Left cardiac atrium (tissue), 4 donors: ENCODE measurements at regions not wholly inside any gene's neighbourhood (a gene's known extent, or its start where the extent isn't known, plus 50 kb on each side); places are given as distances from the start of the nearest gene placed in this dataset.
A peak's percentile ranks its signal among the peaks of the same experiment; 100 is the strongest.
"Not testable (repeated sequence)": the region's sequence is repeated elsewhere in the genome, so short reads cannot be mapped to it uniquely, and the experiment has no call there.

ENCODE experiments used
- ATAC-seq, 2 donors: fragments of 200-7000 bp; cut with Tn5 transposase; one replicate each; pipeline ENCODE4 v1.9.1; 2020; ENCODE audit warnings: mild to moderate bottlenecking in 2 of 2, moderate library complexity in 2 of 2
- DNase-seq: peaks from one replicate; pipeline ENCODE4 v3.0.0-alpha.2; 2020
- intact Hi-C, 2 donors: fragments of 100-400 bp; cut with DNase I; formaldehyde crosslinking; loops; one replicate each; pipeline versions ENCODE4 v1.14.1 to v1.15.1; 2022 to 2023
- donor health status: DM: no; HTN: yes; CAD: no.
- donor health status: DM: no; HTN: yes; CAD: no; lungs with severe emphysema.
- donor health status: DM: yes; HTN: yes; CAD: no.
- donor health status: Dilated cardiomyopathy.

- ATAC-seq, DNase-seq, intact Hi-C loops: not testable (repeated sequence)
These were observed 66.2 kb downstream of the SYT15 start for GRCh38 chr10:46645110-46645509.

DNA sequence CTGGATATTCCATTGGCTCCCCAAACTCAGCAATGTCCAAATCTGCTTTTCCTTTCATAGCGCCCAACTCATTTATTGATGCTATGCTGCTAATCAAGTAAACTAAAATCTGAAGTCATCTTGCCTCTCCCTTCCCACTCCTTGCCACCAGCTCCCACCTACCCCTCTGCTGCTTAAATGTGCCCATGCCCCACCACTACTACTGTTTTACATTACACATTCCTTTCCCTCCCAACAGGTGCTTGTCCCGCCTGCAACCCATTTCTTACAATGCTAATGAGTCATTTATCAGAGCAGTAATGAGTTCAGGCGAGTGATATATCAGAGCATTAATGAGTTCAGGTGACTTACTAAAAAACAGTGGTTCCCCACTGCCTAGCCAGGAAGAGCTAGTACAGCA is 67.2 kb downstream of the SYT15 start:
- ATAC-seq, DNase-seq, intact Hi-C loops: not testable (repeated sequence)

- intact Hi-C loops, DNase-seq, ATAC-seq: not testable (repeated sequence)
These were observed 72.0 kb downstream of the SYT15 start for GRCh38 chr10:46650967-46651366.

DNA sequence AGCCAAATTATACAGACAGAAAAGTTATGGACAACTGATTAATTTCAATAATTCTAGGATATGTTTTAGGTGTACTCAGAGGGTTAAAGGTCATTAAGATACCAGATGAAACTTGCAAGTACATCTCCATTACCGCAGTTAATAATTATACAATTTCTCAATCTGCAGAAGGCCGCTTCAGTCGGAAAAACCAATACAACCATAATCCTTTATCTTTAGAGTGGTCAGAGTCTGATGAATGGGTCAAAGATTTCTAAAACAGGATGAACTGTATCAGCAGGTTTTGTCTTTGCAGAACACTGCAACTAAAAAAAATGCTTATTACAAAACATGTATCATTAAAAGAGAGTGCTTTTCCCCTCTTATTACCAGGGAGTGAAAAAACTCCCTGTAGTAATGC is 78.5 kb downstream of the SYT15 start:
- DNase-seq, intact Hi-C loops, ATAC-seq: not testable (repeated sequence)

DNA sequence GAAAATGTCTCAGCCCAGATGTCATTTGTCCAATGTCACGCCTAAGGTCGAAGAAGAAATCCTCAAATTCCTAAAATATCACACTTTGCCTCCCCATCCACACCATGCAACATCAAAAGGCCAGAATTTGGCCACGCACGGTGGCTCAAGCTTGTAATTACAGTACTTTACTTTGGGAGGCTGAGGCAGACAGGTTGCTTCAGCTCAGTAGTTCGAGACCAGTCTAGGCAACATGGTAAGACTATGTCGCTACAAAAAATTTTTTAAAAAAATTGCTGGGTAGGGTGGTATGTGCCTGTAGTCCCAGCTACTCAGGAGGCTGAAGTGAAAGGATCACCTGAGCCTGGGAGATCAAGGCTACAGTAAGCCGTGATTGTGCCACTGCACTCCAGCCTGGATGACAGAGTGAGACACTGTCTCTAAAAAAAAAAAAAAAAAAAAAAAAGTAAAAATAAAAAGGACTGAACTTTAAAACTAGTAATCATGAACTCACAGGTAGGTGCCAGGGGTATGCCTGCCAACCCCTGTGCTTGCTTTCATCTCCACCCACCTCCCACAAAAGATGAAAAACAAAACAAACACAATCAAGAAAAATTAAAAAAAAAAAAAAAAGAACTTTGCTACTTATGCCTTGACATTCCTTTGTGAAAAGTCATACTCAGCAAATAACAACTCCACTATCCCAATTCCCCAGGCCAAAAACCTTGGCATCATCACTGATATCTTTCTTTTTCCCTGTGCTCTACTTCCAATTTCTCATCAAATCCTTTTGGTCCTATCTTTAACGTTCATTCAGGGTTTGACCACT is 81.3 kb downstream of the SYT15 start:
- peak in 1 of 2 donors; percentile 27 for ATAC-seq
- intact Hi-C loops, DNase-seq: not testable (repeated sequence)

DNA sequence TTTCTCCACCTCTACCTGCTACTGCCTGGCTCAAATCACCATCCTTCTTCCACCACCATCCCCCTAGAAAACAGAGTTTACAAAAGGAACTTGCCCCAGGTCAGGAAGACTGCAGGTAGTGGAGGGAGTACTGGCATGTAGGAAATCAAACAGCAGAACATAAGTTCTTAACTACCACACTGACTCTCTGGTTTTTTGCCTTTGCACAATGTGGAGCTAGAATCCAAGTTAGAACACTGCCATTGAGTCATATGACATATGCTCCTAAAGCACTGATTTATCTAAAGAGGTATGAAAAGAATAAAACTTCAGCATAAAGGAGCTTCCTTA is 81.9 kb downstream of the SYT15 start:
- ATAC-seq, DNase-seq, intact Hi-C loops: not testable (repeated sequence)

DNA sequence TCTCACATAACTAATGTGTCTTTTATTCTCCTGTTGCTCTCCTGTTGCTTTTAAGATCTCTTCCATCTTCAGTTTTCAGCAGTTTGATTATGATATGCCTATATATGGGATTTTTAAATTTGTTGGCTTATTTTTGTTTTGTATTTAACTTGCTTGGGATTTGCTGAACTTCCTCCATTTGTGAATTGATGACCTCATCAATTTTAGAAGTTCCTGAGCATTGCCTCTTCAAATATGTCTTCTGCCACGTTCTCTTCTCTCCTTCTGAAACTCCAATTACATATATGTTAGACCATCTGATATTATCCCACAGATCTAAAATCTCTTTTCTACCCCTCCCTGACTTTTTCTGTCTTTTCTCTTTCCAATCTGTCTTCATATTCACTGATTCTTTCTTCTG is 86.6 kb downstream of the SYT15 start:
- intact Hi-C loops, ATAC-seq, DNase-seq: not testable (repeated sequence)

- intact Hi-C loops, DNase-seq: not testable (repeated sequence)
- peak; percentile 44 to 71 for ATAC-seq
These were observed 89.5 kb downstream of the SYT15 start for GRCh38 chr10:46668357-46668997.

DNA sequence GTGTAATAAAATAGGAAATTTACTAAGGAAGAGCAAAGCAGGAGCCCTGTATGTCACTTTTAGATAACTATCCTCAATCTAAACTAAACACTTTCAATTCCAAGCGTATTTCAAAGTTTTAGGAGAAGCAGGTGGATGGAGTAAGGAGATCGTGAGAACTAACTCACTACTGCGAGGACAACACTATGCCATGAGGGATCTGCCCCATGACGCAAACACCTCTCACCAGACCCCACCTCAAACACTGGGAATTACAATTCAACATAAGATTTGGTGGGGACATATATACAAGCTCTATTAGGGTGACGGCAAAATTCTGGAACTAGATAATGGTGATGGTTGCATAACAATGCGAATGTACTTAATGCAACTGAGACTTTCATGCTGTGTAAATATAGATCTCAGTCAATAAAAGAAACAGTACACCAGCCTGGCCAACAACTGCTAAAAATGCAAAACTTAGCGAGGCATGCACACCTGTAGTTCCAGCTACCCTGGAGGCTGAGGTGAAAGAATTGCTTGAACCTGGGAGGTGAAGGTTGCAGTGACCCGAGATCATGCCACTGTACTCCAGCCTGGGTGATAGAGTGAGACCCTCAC is 99.0 kb downstream of the SYT15 start:
- DNase-seq, intact Hi-C loops: not testable (repeated sequence)

GRCh38 chr10:46691397-46691796 is 112.5 kb downstream of the SYT15 start:
- ATAC-seq, DNase-seq, intact Hi-C loops: not testable (repeated sequence)

More for the DNA sequence above, 99.0 kb downstream of the SYT15 start:
- not testable (repeated sequence) for ATAC-seq

DNA sequence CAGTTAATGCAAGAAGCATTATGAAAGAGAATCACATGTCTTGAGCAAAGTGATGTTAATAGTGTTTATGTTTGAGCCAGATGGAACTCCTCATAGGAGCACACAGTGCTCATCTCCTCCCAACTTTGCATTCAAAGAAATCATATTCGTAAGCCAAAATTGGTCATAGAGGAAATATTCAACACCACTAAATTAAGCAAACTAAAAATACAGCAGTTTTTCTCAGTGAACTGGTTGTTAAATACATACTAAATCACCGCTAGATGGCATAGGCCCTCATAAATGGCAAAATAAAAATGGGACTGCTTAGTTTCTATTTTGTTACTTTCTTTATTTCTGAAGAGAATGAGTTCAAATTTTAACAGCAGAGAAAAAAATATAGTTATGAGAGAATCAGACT is 114.3 kb downstream of the SYT15 start:
- intact Hi-C loops, DNase-seq, ATAC-seq: not testable (repeated sequence)

- DNase-seq, intact Hi-C loops, ATAC-seq: not testable (repeated sequence)
These were observed 138.3 kb downstream of the SYT15 start for GRCh38 chr10:46717264-46717663.

- DNase-seq, ATAC-seq, intact Hi-C loops: not testable (repeated sequence)
These were observed 139.1 kb downstream of the SYT15 start for GRCh38 chr10:46718014-46718413.

DNA sequence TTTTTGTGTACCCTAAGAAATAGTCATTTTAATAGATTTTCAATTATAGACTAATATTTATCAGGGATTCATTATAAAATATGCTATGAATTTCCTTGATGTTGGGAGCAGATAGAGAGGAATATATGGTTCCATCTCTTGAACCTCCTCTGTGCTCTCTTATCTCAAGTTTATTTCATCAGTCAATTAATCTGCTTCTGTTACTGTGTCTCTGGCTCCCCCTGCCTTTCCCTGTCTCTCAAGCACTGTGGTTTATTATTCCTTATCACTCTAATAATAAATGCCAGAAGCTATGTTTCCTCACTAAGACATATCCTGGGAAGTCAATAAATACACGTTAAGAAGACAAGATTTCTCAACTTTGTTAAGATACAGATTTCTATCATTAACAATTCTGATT is 141.5 kb downstream of the SYT15 start:
- peak; percentile 19 for DNase-seq
- intact Hi-C loops, ATAC-seq: not testable (repeated sequence)

DNA sequence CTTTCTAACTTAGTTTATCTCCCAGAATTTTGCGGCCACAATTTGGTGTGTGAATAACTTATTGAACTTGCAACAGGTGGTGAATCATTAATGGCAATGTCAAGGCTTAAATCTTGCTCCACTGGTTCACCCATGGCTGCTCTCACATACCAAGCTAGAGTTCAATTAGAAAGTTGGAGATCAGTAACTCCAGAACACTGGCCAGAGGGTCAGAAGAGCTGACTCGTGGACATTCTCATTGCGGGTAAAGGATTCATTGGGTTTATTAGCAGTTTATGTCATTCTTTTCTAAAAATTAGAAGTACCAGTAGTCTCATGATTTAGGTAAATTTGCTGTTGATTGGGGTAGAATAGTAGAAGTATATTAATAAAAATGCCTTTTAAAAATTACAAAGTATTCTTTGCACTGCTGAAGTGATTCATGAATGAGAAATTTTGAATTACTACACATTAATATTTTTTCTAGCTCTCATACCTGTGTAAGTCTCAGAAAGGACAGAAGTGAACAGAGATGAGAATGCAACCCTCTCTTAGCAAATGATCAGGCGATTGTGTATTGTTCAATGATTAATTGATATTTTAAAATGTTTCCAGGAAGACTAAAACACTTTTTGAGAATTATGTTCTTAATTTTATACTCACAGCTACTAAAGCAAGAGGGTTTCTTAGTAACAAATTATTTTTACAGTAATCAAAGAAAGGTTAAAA is 142.0 kb downstream of the SYT15 start:
- intact Hi-C loops, DNase-seq, ATAC-seq: not testable (repeated sequence)

- intact Hi-C loops, ATAC-seq, DNase-seq: not testable (repeated sequence)
These were observed 145.3 kb downstream of the SYT15 start for GRCh38 chr10:46724258-46724657.

DNA sequence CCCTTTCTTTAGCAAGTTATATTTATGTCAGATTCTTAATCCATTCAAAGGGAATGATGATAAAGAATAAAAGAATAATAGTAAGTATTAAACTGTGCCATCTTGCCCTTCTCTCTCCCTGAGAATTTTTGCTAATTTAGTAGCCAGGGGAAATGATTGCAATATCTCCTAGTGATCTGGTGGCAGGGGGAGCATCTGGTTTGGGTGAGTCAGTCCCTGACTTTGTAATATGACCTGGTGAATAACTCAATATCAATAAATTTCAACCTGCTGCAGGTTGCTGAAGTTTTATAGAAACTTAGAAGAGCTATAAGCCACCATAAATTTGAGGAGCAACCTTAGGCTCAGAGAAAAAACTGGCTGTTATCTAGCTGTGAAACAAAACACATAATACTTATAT is 149.4 kb downstream of the SYT15 start:
- DNase-seq, ATAC-seq, intact Hi-C loops: not testable (repeated sequence)

DNA sequence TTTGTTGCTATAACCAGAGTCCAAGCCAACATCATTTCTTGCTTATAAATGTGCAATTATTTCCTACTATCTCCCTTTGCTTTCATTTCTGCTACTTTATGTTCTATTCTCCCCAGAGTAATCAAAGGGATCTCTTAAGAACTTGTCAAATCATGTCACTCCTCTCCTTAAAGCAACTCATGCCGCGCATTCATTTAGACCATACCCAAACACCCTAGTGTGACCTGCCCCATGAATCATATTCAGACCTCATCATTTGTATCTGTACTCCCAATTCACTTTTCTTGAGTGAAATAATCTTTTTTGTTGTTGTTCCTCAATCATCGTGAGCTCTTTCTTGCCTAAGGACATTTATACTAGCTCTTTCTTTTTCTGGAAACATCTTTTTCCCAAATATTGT is 151.8 kb downstream of the SYT15 start:
- intact Hi-C loops, DNase-seq, ATAC-seq: not testable (repeated sequence)

- intact Hi-C loops, ATAC-seq, DNase-seq: not testable (repeated sequence)
These were observed 154.8 kb downstream of the SYT15 start for GRCh38 chr10:46733635-46734261.
